ENCODE measurements at regions not wholly inside any gene's neighbourhood (a gene's known extent, or its start where the extent isn't known, plus 50 kb on each side); places are given as distances from the start of the nearest gene placed in this dataset.

- intact Hi-C loops (cut with micrococcal nuclease; ENCODE audit: unreplicated experiment) (no loop called here), in situ Hi-C loops (cut with HindIII; ENCODE audit: low pct_unique_long_range_greater_than_20kb, low sequenced_read_pairs) (no loop called here)
- TF ChIP-seq CTCF (IDR thresholded peaks at IDR 0.05) (no peak), REST (IDR thresholded peaks at IDR 0.05; ENCODE audit: insufficient read depth in 1 of 2, low read depth in 2 of 2, low read length in 1 of 2) (no peak), POLR2AphosphoS5 (IDR thresholded peaks at IDR 0.05; ENCODE audit: low read depth, low read length) (no peak), SIN3A (IDR thresholded peaks at IDR 0.05; ENCODE audit: borderline replicate concordance, insufficient read depth, low read depth, low read length) (no peak), TCF7L2 (IDR thresholded peaks at IDR 0.05; ENCODE audit: low read depth, low read length) (no peak)
- ChIA-PET POLR2A (no interaction called here), CTCF (interaction anchor here (0.6 kb wide), 1 partner anchor 458 kb away, joined by 3 read pairs; no protein-coding TSS in a partner anchor)
- Histone ChIP-seq H3K4me1 (ENCODE audit: control insufficient read depth, insufficient read depth, low read length) (no peaks in the 10 kb centered on the region; the same call in 1 of the 2 replicates), H3K27me3 (ENCODE audit: control insufficient read depth, insufficient read depth, low read length) (no peaks in the 10 kb centered on the region), H3K9me3 (ENCODE audit: control insufficient read depth, insufficient read depth, low read depth, low read length) (no peaks in the 10 kb centered on the region), H3K36me3 (ENCODE audit: control insufficient read depth, insufficient read depth, low read length) (no peaks in the 10 kb centered on the region), H3K27ac (ENCODE audit: low read length) (no peak overlapping the region), H3K4me3 (ENCODE audit: low read depth in 2 of 2, low read length in 2 of 2) (no peak overlapping the region)
- no TSS peak for BruUV-seq (replicated peaks)
- DNase-seq (ENCODE audit: low read depth, low spot score) (no peak), ATAC-seq (no peak)
Measured at GRCh38 chr1:94642617-94643321, 101.2 kb upstream of the F3 start.

- CTCF ChIA-PET: interaction anchor here (0.6 kb wide), 1 partner anchor 14 kb away, joined by 3 read pairs; no protein-coding TSS in a partner anchor
- intact Hi-C loops (cut with micrococcal nuclease; ENCODE audit: unreplicated experiment): no loop called here
- TF ChIP-seq REST (IDR thresholded peaks at IDR 0.05; ENCODE audit: insufficient read depth in 1 of 2, low read depth in 2 of 2, low read length in 1 of 2): no peak
- no peak for TF ChIP-seq SIN3A (IDR thresholded peaks at IDR 0.05; ENCODE audit: borderline replicate concordance, insufficient read depth, low read depth, low read length)
- TF ChIP-seq POLR2AphosphoS5 (IDR thresholded peaks at IDR 0.05; ENCODE audit: low read depth, low read length): no peak
- TF ChIP-seq TCF7L2 (IDR thresholded peaks at IDR 0.05; ENCODE audit: low read depth, low read length): no peak
- no peak for TF ChIP-seq CTCF (IDR thresholded peaks at IDR 0.05)
- Histone ChIP-seq H3K4me1 (ENCODE audit: control insufficient read depth, insufficient read depth, low read length) (no peaks in the 10 kb centered on the region; the same call in 1 of the 2 replicates), H3K27me3 (ENCODE audit: control insufficient read depth, insufficient read depth, low read length) (no peaks in the 10 kb centered on the region), H3K36me3 (ENCODE audit: control insufficient read depth, insufficient read depth, low read length) (no peaks in the 10 kb centered on the region), H3K27ac (ENCODE audit: low read length) (no peak overlapping the region), H3K4me3 (ENCODE audit: low read depth in 2 of 2, low read length in 2 of 2) (no peak overlapping the region), H3K9me3 (ENCODE audit: control insufficient read depth, insufficient read depth, low read depth, low read length) (no peaks in the 10 kb centered on the region)
- POLR2A ChIA-PET: no interaction called here
- DNase-seq (ENCODE audit: low read depth, low spot score) (no peak), ATAC-seq (no peak)
- in situ Hi-C loops (cut with HindIII; ENCODE audit: low pct_unique_long_range_greater_than_20kb, low sequenced_read_pairs): no loop called here
- no TSS peak for BruUV-seq (replicated peaks)
Measured at GRCh38 chr1:94641990-94642389, 100.4 kb upstream of the F3 start.
